NCI-H2196 treated with DMSO at 0.1 percent for 48 hours (cell line): ENCODE measurements at regions not wholly inside any gene's neighbourhood (a gene's known extent, or its start where the extent isn't known, plus 50 kb on each side); places are given as distances from the start of the nearest gene placed in this dataset.

Experiments
- DNase-seq: peaks from one replicate; lab custom pipeline; 2025; ENCODE audit not compliant: unreplicated experiment; lab: John Stamatoyannopoulos, UW

GRCh38 chr17:36727577-36727976 lies 126.2 kb downstream of the MRM1 start:
- no peak for DNase-seq

- DNase-seq, result no peak
Observed at GRCh38 chr17:36728030-36728991, 126.9 kb downstream of the MRM1 start.

- no peak for DNase-seq
Observed at GRCh38 chr17:36730095-36730808, 128.9 kb downstream of the MRM1 start.

GRCh38 chr17:36730857-36731490 lies 129.6 kb downstream of the MRM1 start:
- no peak for DNase-seq

GRCh38 chr17:36731811-36732210 lies 130.4 kb downstream of the MRM1 start:
- no peak for DNase-seq

GRCh38 chr17:36732351-36732750 lies 131.0 kb downstream of the MRM1 start:
- no peak for DNase-seq

GRCh38 chr17:36736201-36737156 lies 135.1 kb downstream of the MRM1 start:
- DNase-seq, result no peak

GRCh38 chr17:36739208-36739607 lies 137.8 kb downstream of the MRM1 start:
- no peak for DNase-seq

GRCh38 chr17:36740157-36740556 lies 138.8 kb downstream of the MRM1 start:
- DNase-seq, result no peak

- DNase-seq, result no peak
Observed at GRCh38 chr17:36741019-36741902, 139.9 kb downstream of the MRM1 start.

- DNase-seq, result no peak
Observed at GRCh38 chr17:36742267-36743000, 141.1 kb downstream of the MRM1 start.

- DNase-seq, result no peak
Observed at GRCh38 chr17:36743130-36743529, 141.7 kb downstream of the MRM1 start.

GRCh38 chr17:36746381-36747053 lies 145.1 kb downstream of the MRM1 start:
- DNase-seq, result no peak

- no peak for DNase-seq
Observed at GRCh38 chr17:36747861-36748260, 146.5 kb downstream of the MRM1 start.

GRCh38 chr17:36748272-36748671 lies 146.9 kb downstream of the MRM1 start:
- no peak for DNase-seq

GRCh38 chr17:36749493-36749892 lies 148.1 kb downstream of the MRM1 start:
- no peak for DNase-seq

GRCh38 chr17:36750316-36750885 lies 149.0 kb downstream of the MRM1 start:
- no peak for DNase-seq
